GM21360 (cell line): ENCODE measurements at regions not wholly inside any gene's neighbourhood (a gene's known extent, or its start where the extent isn't known, plus 50 kb on each side); places are given as distances from the start of the nearest gene placed in this dataset.

Experiments used
- ATAC-seq: cut with Tn5 transposase; IDR thresholded peaks from one replicate; pipeline ENCODE4 v1.9.1; 2021; ENCODE audit warnings: mild to moderate bottlenecking, moderate library complexity; ENCODE audit not compliant: unreplicated experiment

GRCh38 chr13:65103351-65103750 is 2126.8 kb downstream of the PCDH9 start:
- no peak for ATAC-seq

- ATAC-seq: no peak
Observed at GRCh38 chr13:65095161-65096082, 2134.7 kb downstream of the PCDH9 start.

DNA sequence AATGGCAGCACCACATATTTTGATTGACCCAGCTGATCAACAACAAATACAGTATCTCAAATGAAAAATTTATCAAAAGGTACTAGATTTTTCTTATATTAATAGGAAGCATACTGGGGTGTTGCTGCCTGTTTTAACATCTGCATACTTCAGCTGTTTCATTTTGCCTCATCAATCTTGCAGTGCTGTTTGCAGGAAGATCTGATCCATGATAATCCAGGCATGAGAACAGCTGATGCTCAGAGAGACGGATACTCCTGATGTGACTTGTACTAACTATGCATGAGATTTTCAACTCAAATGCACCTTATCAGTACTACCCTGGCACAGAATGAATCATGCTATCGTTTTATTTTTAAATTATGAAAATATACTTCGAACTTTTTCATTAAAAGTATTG is 2136.8 kb downstream of the PCDH9 start:
- no peak for ATAC-seq

DNA sequence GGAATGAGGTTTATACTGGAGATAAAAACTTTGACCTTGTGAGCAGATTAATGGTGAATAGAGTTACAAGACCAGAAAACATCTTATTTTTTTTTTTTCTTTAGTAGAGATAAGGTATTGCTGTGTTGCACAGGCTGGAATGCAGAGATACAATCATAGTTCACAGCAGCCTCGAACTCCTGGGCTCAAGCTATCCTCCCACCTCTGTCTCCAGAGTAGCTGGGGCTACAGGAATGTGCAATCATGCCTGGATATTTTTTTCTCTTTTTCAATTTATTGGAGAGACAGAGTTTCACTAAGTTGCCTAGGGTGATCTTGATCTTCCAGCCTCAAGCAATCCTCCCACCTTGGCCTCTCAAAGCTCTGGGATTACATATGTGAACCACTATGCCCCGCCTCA is 2139.1 kb downstream of the PCDH9 start:
- ATAC-seq: no peak

DNA sequence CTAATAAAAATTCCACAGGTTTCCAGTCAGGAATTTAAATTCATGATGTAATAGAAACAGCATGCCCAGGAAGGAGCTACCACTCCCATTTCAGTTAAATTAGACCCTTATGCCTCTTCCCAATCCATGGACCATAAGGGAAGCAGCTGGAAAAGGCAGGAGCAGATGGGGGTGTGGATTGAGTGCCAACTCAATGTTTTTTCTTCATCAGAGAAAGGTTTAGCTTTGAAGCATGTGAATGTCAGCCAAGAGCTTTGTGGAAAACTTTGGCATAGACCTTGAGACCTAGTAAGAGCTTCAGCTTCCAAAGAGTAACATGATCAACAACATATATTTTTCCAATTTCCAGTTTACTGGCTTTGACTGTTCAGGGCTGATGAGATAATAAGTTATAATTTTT is 2139.9 kb downstream of the PCDH9 start:
- ATAC-seq: no peak

DNA sequence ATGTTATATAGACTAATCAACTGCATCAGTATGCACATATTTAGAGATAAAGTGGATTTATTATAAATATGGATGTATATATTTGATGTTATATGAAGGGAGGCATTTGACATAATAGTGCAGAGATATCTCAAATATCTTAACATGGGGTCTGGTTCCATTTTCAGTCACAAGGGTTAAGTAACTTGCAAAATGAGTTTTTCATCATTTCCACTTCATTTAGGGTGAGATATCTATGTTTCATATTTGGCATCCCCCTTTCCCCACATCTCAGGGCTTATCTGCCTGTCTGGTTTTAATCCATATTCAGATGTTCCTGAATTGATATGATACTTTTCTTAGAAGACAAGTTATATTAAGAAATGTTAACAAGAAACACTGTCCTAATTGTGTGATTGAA is 2141.2 kb downstream of the PCDH9 start:
- no peak for ATAC-seq

GRCh38 chr13:65085977-65086376 is 2144.2 kb downstream of the PCDH9 start:
- ATAC-seq: no peak

DNA sequence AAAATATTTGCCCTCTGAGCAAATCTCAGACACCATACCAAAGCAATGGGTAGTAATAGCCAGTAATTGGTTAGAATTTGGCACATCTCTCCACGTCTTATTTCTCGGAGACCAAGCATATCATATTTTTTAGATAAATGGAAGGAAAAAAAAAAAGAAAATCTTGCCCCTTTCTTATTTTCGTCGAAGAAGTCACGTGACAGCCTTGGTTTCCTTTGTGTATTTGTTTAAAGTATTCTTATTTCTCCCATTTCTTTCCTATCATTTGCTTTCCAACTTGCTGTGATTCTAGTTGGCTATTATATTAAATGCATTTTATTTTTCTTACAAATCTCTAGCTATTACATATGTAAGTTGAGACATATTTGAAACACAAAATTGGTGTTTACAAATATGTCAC is 2155.9 kb downstream of the PCDH9 start:
- no peak for ATAC-seq

GRCh38 chr13:65064967-65065366 is 2165.2 kb downstream of the PCDH9 start:
- ATAC-seq: no peak

GRCh38 chr13:65063753-65064152 is 2166.4 kb downstream of the PCDH9 start:
- ATAC-seq: no peak

- ATAC-seq: no peak
Observed at GRCh38 chr13:65057986-65058385, 2172.2 kb downstream of the PCDH9 start.

- ATAC-seq: no peak
Observed at GRCh38 chr13:65054277-65054676, 2175.9 kb downstream of the PCDH9 start.

DNA sequence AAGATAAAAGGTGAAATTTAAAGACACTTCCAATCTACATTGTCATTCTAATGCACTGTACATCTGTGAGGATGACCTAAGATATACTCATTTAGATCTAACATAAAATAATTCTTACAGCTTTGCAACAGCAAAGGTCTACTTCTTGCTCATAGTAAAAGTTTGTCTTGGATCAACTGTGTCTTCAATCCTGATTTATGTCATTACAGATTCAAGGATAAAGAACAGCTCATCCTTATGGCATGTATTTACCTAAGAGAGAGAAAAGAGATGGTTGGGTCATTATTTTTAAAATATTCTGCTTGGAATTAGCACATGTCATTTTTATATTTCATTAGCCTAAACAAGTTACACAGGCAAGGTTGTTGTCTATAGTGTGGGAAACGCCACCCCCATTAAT is 2193.1 kb downstream of the PCDH9 start:
- ATAC-seq: no peak

DNA sequence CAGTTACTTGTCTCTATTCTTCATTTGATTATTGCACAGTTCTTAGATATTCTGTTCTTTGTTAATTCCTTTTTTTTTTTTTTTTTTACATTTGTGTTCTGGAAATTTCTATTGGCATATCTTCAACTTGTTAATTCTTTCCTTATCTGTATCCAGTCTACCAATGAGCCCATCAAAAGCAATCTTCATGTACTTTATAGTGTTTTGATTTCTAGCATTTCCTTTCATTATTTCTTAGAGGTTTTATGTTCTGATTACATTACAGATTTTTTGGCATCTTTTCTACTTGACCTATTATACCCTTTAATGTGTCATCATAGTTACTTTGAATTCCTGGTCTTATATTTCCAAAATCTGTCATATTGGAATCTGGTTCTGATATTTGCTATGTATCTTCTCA is 2194.8 kb downstream of the PCDH9 start:
- ATAC-seq: no peak

DNA sequence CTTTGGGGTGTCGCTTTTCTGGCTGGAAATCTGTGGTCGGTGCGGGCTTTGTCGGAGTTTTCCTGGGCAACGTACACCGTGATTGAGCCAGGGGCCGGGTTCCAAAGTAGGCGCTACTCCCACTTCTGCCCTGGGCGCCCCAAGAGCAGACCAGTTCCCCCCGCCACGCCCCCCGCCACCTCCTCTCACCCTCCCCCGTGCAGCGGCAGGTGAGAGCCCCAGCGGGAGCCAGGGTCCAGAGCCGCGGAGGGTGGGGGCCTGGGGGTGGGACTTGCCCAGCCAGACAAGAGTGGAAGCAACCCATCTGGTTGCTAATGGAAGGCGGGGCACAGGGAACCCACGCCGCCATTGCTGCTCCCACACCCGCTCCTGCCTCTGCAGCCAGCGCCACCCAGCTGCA is 2195.9 kb downstream of the PCDH9 start:
- ATAC-seq: no peak

GRCh38 chr13:65032825-65033224 is 2197.3 kb downstream of the PCDH9 start:
- ATAC-seq: no peak

- ATAC-seq: no peak
Observed at GRCh38 chr13:65028101-65028500, 2202.0 kb downstream of the PCDH9 start.

DNA sequence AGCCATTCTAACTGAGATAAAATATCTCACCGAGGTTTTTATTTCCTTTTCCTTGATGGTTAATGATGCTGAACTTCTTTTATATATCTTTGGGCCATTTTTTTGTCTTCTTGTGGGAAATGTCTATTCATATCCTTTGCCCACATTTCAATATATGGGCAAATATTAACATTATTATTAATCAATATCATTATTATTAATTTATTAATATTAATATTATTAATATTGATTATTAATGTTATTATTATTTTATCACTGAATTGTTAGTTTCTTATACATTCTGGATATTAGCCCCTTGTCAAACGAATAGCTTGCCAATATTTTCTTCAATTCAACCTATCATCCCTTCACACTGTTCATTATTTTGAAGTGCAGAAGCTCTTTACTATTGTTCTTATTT is 2203.6 kb downstream of the PCDH9 start:
- ATAC-seq: no peak

GRCh38 chr13:65011378-65011777 is 2218.8 kb downstream of the PCDH9 start:
- no peak for ATAC-seq

DNA sequence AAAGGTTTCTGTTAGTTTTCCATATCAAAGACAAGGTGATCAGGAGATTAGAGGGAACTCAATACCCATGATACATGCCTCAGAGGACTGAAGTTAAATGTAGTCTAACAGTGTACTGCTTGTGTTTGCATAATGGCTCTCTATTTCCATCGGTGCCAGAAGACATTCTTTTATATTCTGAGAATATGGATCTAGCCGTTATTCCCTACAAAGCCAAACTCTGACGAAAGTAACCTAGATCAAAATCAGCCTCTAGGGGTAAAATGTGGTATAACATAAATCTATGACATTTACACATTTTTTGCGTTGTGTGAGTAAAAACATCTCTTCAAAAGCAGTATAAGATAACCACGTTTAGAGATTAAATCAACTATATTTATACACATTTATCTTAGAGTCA is 2232.7 kb downstream of the PCDH9 start:
- ATAC-seq: no peak

GRCh38 chr13:64993514-64994164 is 2236.5 kb downstream of the PCDH9 start:
- no peak for ATAC-seq

- no peak for ATAC-seq
Observed at GRCh38 chr13:64992314-64992713, 2237.8 kb downstream of the PCDH9 start.
